ENCODE measurements at regions not wholly inside any gene's neighbourhood (a gene's known extent, or its start where the extent isn't known, plus 50 kb on each side); places are given as distances from the start of the nearest gene placed in this dataset.

- no peak for DNase-seq (ENCODE audit: low spot score)
- no peak overlapping the region for H3K4me3 Mint-ChIP-seq (ENCODE audit: low read depth)
- H3K27me3 Mint-ChIP-seq (ENCODE audit: low read depth): no peaks in the 10 kb centered on the region
- intact Hi-C loops (cut with micrococcal nuclease): no loop called here
- H3K36me3 Mint-ChIP-seq (ENCODE audit: low read depth): no peaks in the 10 kb centered on the region
- H3K9me3 Mint-ChIP-seq: no peaks in the 10 kb centered on the region
- H3K4me1 Mint-ChIP-seq (ENCODE audit: low read depth): no peaks in the 10 kb centered on the region
- H3K27ac Mint-ChIP-seq: no peak overlapping the region
Measured at GRCh38 chr6:115783402-115784061, 277.2 kb downstream of the FRK start.

- Mint-ChIP-seq H3K9me3 (no peaks in the 10 kb centered on the region), H3K27ac (no peak overlapping the region), H3K4me3 (ENCODE audit: low read depth) (no peak overlapping the region), H3K4me1 (ENCODE audit: low read depth) (no peaks in the 10 kb centered on the region), H3K36me3 (ENCODE audit: low read depth) (no peaks in the 10 kb centered on the region), H3K27me3 (ENCODE audit: low read depth) (no peaks in the 10 kb centered on the region)
- no peak for DNase-seq (ENCODE audit: low spot score)
- intact Hi-C loops (cut with micrococcal nuclease): no loop called here
Measured at GRCh38 chr6:115782612-115783011, 278.1 kb downstream of the FRK start.

- intact Hi-C loops (cut with micrococcal nuclease): no loop called here
- Mint-ChIP-seq H3K27me3 (ENCODE audit: low read depth) (no peaks in the 10 kb centered on the region), H3K4me1 (ENCODE audit: low read depth) (no peaks in the 10 kb centered on the region), H3K4me3 (ENCODE audit: low read depth) (no peak overlapping the region), H3K9me3 (no peaks in the 10 kb centered on the region), H3K36me3 (ENCODE audit: low read depth) (no peaks in the 10 kb centered on the region), H3K27ac (no peak overlapping the region)
- DNase-seq (ENCODE audit: low spot score): no peak
Measured at GRCh38 chr6:115773741-115774140, 286.9 kb downstream of the FRK start.

GRCh38 chr6:115770851-115771250 is 289.8 kb downstream of the FRK start:
- Mint-ChIP-seq H3K36me3 (ENCODE audit: low read depth) (no peaks in the 10 kb centered on the region), H3K9me3 (no peaks in the 10 kb centered on the region), H3K27ac (no peak overlapping the region), H3K4me1 (ENCODE audit: low read depth) (no peaks in the 10 kb centered on the region), H3K27me3 (ENCODE audit: low read depth) (no peaks in the 10 kb centered on the region), H3K4me3 (ENCODE audit: low read depth) (no peak overlapping the region)
- no peak for DNase-seq (ENCODE audit: low spot score)
- intact Hi-C loops (cut with micrococcal nuclease): no loop called here

- Mint-ChIP-seq H3K27me3 (ENCODE audit: low read depth) (no peaks in the 10 kb centered on the region), H3K9me3 (no peaks in the 10 kb centered on the region), H3K36me3 (ENCODE audit: low read depth) (no peaks in the 10 kb centered on the region), H3K27ac (no peak overlapping the region), H3K4me1 (ENCODE audit: low read depth) (no peaks in the 10 kb centered on the region), H3K4me3 (ENCODE audit: low read depth) (no peak overlapping the region)
- no peak for DNase-seq (ENCODE audit: low spot score)
- intact Hi-C loops (cut with micrococcal nuclease): no loop called here
Measured at GRCh38 chr6:115768500-115768899, 292.2 kb downstream of the FRK start.

- no peak for DNase-seq (ENCODE audit: low spot score)
- H3K9me3 Mint-ChIP-seq: no peaks in the 10 kb centered on the region
- no peak overlapping the region for H3K27ac Mint-ChIP-seq
- no peaks in the 10 kb centered on the region for H3K4me1 Mint-ChIP-seq (ENCODE audit: low read depth)
- no peaks in the 10 kb centered on the region for H3K36me3 Mint-ChIP-seq (ENCODE audit: low read depth)
- no peaks in the 10 kb centered on the region for H3K27me3 Mint-ChIP-seq (ENCODE audit: low read depth)
- no peak overlapping the region for H3K4me3 Mint-ChIP-seq (ENCODE audit: low read depth)
- intact Hi-C loops (cut with micrococcal nuclease): no loop called here
Measured at GRCh38 chr6:115767931-115768330, 292.8 kb downstream of the FRK start.

GRCh38 chr6:115766745-115767462 is 293.8 kb downstream of the FRK start:
- no peaks in the 10 kb centered on the region for H3K4me1 Mint-ChIP-seq (ENCODE audit: low read depth)
- DNase-seq (ENCODE audit: low spot score): no peak
- no peaks in the 10 kb centered on the region for H3K36me3 Mint-ChIP-seq (ENCODE audit: low read depth)
- intact Hi-C loops (cut with micrococcal nuclease): no loop called here
- H3K27me3 Mint-ChIP-seq (ENCODE audit: low read depth): no peaks in the 10 kb centered on the region
- H3K9me3 Mint-ChIP-seq: no peaks in the 10 kb centered on the region
- no peak overlapping the region for H3K4me3 Mint-ChIP-seq (ENCODE audit: low read depth)
- H3K27ac Mint-ChIP-seq: no peak overlapping the region

GRCh38 chr6:115765966-115766365 is 294.7 kb downstream of the FRK start:
- Mint-ChIP-seq H3K27me3 (ENCODE audit: low read depth) (no peaks in the 10 kb centered on the region), H3K4me3 (ENCODE audit: low read depth) (no peak overlapping the region), H3K27ac (no peak overlapping the region), H3K36me3 (ENCODE audit: low read depth) (no peaks in the 10 kb centered on the region), H3K9me3 (no peaks in the 10 kb centered on the region), H3K4me1 (ENCODE audit: low read depth) (no peaks in the 10 kb centered on the region)
- DNase-seq (ENCODE audit: low spot score): no peak
- intact Hi-C loops (cut with micrococcal nuclease): no loop called here

- intact Hi-C loops (cut with micrococcal nuclease): no loop called here
- Mint-ChIP-seq H3K36me3 (ENCODE audit: low read depth) (no peaks in the 10 kb centered on the region), H3K27ac (no peak overlapping the region)
Measured at GRCh38 chr6:115759051-115759450, 301.6 kb downstream of the FRK start.

GRCh38 chr6:115753446-115753845 is 307.2 kb downstream of the FRK start:
- Mint-ChIP-seq H3K4me3 (ENCODE audit: low read depth) (no peak overlapping the region), H3K27me3 (ENCODE audit: low read depth) (no peaks in the 10 kb centered on the region), H3K27ac (no peak overlapping the region), H3K36me3 (ENCODE audit: low read depth) (no peaks in the 10 kb centered on the region), H3K4me1 (ENCODE audit: low read depth) (no peaks in the 10 kb centered on the region), H3K9me3 (no peaks in the 10 kb centered on the region)
- intact Hi-C loops (cut with micrococcal nuclease): no loop called here
- no peak for DNase-seq (ENCODE audit: low spot score)

More at GRCh38 chr6:115759051-115759450, 301.6 kb downstream of the FRK start:
- H3K27me3 Mint-ChIP-seq (ENCODE audit: low read depth): no peaks in the 10 kb centered on the region
- H3K4me1 Mint-ChIP-seq (ENCODE audit: low read depth): no peaks in the 10 kb centered on the region
- DNase-seq (ENCODE audit: low spot score): no peak
- H3K9me3 Mint-ChIP-seq: no peaks in the 10 kb centered on the region
- H3K4me3 Mint-ChIP-seq (ENCODE audit: low read depth): no peak overlapping the region

GRCh38 chr6:115750946-115751345 is 309.7 kb downstream of the FRK start:
- Mint-ChIP-seq H3K4me1 (ENCODE audit: low read depth) (no peaks in the 10 kb centered on the region), H3K27me3 (ENCODE audit: low read depth) (no peaks in the 10 kb centered on the region), H3K9me3 (no peaks in the 10 kb centered on the region), H3K4me3 (ENCODE audit: low read depth) (no peak overlapping the region), H3K36me3 (ENCODE audit: low read depth) (no peaks in the 10 kb centered on the region), H3K27ac (no peak overlapping the region)
- no peak for DNase-seq (ENCODE audit: low spot score)
- intact Hi-C loops (cut with micrococcal nuclease): no loop called here

- no peak for DNase-seq (ENCODE audit: low spot score)
- Mint-ChIP-seq H3K27me3 (ENCODE audit: low read depth) (no peaks in the 10 kb centered on the region), H3K36me3 (ENCODE audit: low read depth) (no peaks in the 10 kb centered on the region), H3K4me3 (ENCODE audit: low read depth) (no peak overlapping the region), H3K27ac (no peak overlapping the region), H3K9me3 (peaks cover under 1% of the 10 kb centered on the region), H3K4me1 (ENCODE audit: low read depth) (no peaks in the 10 kb centered on the region)
- intact Hi-C loops (cut with micrococcal nuclease): no loop called here
Measured at GRCh38 chr6:115750292-115750691, 310.4 kb downstream of the FRK start.

GRCh38 chr6:115747719-115748118 is 313.0 kb downstream of the FRK start:
- Mint-ChIP-seq H3K36me3 (ENCODE audit: low read depth) (no peaks in the 10 kb centered on the region), H3K27ac (no peak overlapping the region), H3K4me1 (ENCODE audit: low read depth) (no peaks in the 10 kb centered on the region), H3K9me3 (peaks cover 9% of the 10 kb centered on the region), H3K4me3 (ENCODE audit: low read depth) (no peak overlapping the region), H3K27me3 (ENCODE audit: low read depth) (no peaks in the 10 kb centered on the region)
- intact Hi-C loops (cut with micrococcal nuclease): no loop called here
- DNase-seq (ENCODE audit: low spot score): no peak

Measured in activated T-helper 2 cell treated with anti-CD3 and anti-CD28 coated beads, Interferon-gamma antibody, Interleukin-2, Interleukin-4, amounts not matched to agents 10 μg/mL and 5 μg/mL and 100 μg/mL, durations not matched to agents 14 hours and 24 hours and 36 hours (primary cell).